WI38 (cell line): ENCODE measurements at regions not wholly inside any gene's neighbourhood (a gene's known extent, or its start where the extent isn't known, plus 50 kb on each side); places are given as distances from the start of the nearest gene placed in this dataset.

Experiments used
- H3K4me3 ChIP-seq: 2 replicates; pipeline ENCODE4 v1.5.1; 2011; ENCODE audit warnings: low read depth, mild to moderate bottlenecking, control low read depth, low read length
- TF ChIP-seq, protein P1 (sequence below): IDR thresholded peaks from 2 replicates; pipeline ENCODE4 v1.5.1; 2012; ENCODE audit warnings: low read depth, mild to moderate bottlenecking, control low read depth, low read length

DNA sequence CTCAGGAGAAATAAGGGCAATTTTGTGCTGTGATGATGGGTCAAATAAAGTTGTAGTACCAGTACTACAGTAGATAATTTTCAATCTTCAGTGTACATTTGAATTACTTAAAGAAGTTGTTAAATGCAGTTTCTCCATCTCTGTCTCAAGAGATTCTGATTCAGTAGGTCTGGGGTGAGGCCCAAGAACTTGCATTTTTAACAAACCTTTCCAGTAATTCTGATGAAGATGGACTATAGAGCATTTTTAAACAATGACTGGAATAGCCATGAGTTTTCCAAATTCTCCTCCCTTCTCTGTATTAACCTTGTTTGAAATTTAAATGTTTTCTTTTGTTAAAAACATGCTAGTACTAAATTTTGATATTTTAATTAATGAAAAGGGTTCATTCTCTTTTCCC, 127.0 kb upstream of the CD96 start:
- no peak overlapping the region for H3K4me3 ChIP-seq
- TF ChIP-seq, protein P1, sequence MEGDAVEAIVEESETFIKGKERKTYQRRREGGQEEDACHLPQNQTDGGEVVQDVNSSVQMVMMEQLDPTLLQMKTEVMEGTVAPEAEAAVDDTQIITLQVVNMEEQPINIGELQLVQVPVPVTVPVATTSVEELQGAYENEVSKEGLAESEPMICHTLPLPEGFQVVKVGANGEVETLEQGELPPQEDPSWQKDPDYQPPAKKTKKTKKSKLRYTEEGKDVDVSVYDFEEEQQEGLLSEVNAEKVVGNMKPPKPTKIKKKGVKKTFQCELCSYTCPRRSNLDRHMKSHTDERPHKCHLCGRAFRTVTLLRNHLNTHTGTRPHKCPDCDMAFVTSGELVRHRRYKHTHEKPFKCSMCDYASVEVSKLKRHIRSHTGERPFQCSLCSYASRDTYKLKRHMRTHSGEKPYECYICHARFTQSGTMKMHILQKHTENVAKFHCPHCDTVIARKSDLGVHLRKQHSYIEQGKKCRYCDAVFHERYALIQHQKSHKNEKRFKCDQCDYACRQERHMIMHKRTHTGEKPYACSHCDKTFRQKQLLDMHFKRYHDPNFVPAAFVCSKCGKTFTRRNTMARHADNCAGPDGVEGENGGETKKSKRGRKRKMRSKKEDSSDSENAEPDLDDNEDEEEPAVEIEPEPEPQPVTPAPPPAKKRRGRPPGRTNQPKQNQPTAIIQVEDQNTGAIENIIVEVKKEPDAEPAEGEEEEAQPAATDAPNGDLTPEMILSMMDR = no peak

DNA sequence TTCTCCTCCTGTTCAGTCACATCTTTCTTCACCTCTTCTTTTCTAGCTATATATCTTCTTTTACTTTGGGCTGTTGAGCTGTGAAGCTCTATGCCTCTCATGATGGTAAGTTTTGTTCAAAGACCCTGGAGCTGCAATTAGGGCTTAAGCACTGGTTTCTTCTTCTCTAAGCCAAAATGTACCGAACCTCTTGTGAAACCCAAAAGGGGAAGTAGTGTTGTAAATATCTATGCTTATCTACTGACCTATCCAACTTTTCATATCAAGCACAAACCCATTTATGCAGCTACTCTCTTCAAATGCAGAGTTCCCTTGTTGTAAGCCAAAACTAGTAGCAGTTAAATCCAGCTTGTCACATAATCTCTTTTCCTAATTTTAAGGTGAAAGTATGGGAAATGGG, 123.6 kb upstream of the CD96 start:
- no peak overlapping the region for H3K4me3 ChIP-seq
- TF ChIP-seq, protein P1 = no peak

DNA sequence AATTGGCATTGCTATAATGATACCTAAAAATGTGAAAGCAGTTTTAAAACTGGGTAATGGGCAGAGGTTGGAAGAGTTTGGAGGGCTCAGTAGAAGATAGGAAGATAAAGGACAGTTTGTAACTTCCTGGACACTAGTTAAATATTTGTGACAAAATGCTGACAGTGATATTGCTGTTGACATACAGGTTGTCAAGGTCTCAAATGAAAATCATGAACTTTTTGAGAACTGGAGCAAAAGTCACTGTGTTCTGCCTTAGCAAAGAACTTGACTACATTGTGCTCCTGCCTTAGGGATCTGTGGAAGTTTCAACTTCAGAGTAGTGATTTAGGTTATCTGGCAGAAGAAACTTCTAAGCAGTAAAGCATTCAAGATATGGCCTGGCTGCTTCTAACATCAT, 113.7 kb upstream of the CD96 start:
- no peak overlapping the region for H3K4me3 ChIP-seq
- TF ChIP-seq, protein P1 = no peak

DNA sequence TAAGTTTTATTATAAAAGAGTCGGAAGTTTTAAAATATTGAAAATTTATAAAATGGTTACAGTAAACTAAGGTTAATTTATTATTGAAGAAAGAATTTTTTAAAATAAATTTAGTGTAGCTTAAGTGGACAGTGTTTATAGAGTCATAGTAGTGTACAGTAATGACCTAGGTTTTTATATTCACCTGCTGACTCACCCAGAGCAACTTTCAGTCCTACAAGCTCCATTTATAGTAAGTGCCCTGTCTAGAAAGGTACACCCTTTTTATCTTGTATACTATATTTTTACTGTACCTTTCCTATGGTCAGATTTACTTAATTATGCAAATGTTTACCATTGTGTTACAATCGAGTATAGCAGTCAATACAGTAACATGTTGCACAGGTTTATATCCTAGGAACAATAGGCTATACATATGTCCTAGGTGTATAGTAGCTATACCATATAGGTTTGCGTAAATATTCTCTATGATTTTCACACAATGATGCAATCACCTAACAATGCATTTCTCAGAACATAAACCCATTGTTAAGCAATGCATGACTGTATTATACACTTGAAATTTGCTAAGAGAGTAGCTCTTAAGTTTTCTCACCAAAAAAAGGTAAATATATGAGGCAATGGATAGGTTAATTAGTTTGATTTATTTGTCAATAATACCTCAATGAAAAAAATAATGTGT, 106.9 kb upstream of the CD96 start:
- no peak overlapping the region for H3K4me3 ChIP-seq
- TF ChIP-seq, protein P1 = no peak

DNA sequence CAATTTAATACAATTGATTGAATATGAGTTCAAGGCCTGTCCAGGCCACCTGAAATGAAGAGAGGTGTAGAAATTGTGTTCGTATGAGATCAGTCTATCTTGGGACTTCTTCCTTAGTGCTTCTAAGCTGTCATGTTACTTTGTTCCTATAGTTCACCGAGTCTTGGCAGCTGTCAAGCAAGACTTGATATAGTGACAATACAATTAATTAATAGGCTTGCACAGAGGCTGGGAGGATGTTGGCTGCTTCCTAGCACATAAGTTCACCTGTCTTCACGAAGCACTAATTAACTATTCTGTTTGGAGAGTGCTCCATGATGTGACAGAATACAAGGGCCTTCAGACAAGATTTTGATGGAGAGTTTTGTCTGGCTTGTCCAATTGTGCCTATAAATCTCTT, 103.7 kb upstream of the CD96 start:
- TF ChIP-seq, protein P1 = no peak

DNA sequence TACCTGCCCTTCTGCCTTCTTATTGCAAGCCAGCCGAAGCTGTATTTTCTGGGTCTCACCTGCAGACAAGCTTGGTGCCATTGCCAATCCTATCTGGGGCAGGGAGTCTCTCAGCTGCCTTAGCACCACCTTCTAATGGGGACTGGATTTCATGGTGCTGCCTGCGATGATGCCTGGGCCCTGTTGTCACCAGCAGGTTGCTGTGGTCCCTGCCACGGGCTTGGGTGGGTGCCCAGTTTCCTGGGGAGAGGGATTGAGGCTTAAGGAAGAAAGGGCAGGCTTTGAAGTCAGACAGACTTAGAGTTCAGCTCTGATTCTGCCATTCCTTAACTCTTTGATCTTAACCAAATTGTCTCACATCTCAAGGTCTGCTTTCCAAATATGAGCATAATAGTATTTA, 87.4 kb upstream of the CD96 start:
- TF ChIP-seq, protein P1 = no peak
- no peak overlapping the region for H3K4me3 ChIP-seq

More for the DNA sequence above, 103.7 kb upstream of the CD96 start:
- no peak overlapping the region for H3K4me3 ChIP-seq

DNA sequence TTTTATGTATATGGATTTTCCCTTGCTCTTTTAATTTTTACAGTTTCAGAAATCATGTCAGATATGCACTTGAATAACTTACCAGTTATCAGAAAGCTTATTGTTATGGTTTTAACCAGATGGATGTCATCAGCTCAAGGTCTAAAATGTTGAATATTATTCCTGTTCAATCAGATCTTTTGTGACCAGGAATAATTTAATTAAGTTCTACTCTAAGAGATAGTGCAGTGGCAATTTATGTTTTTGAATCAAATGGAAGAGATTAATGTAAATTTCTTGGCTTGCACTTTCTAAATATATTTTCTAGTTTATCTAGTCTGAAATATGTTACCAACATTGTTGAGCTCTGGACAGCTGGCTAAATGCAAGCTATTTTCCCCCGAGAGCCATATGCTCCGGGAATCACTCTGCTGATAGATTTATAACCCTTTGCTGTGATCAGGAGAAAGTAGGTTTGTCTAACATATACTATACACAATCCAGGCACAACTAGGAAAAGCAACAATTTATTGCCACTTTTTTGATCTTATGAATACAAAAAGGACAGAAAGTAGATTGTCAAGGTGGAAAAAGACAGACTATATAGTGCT, 76.8 kb upstream of the CD96 start:
- no peak overlapping the region for H3K4me3 ChIP-seq
- TF ChIP-seq, protein P1 = no peak
